DND-41 (cell line): ENCODE measurements at regions not wholly inside any gene's neighbourhood (a gene's known extent, or its start where the extent isn't known, plus 50 kb on each side); places are given as distances from the start of the nearest gene placed in this dataset.

Experiments
- EZH2 ChIP-seq: IDR thresholded peaks from 3 replicates; pipeline ENCODE4 v1.6.1; 2012; ENCODE audit warnings: borderline replicate concordance, low read depth, mild to moderate bottlenecking, moderate library complexity, low read length, inconsistent platforms; ENCODE audit not compliant: severe bottlenecking
- TF ChIP-seq, protein P1 (sequence below): IDR thresholded peaks from 2 replicates; pipeline ENCODE4 v1.5.1; 2012; ENCODE audit warnings: borderline replicate concordance, low read length, moderate library complexity, mild to moderate bottlenecking; ENCODE audit not compliant: poor library complexity, severe bottlenecking; ENCODE audit errors: extremely low read depth

DNA sequence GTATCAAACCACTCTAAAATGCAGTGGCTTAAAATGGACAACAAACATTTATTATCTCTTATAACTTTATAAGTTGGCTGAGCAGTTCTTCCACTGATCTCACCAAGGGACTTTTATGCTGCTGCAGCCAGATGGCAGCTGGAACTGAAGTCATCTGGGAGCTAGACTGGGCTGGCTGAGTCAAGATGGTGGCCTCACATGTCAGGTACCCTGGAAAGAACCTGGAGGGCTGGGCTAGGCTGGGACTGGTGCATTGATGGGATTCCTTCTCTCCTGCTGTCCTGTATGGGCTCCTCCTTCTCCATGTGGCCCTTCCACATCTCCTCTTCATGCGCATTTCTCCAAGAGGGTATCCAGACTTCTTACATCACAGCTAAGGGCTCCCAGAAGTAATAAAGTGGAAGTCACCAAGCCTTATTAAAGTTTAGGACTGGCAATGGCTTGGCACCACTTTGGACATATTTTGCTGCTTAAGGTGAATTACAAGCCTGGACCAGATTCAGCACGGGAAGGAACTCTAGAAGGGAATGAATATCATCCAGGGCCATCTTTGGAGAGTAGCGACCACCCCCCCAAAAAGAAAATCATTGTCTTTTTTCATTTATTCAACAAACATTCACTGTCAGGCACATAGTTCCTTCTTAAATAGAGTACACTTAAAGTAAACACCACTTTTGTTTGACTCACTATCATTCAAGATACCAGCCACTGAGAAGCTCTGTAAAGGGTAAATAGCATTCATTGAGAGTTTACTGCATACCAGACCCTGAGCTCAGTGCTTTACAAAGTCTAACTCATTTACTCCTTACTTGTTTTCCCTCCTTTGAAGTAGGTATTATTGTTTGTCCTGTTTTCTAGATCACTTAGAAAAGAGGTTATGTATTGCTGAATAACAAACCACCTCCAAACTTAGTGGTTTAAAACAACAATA lies 138.0 kb downstream of the ZFP36L2 start:
- no peak for TF ChIP-seq EZH2
- TF ChIP-seq, protein P1, sequence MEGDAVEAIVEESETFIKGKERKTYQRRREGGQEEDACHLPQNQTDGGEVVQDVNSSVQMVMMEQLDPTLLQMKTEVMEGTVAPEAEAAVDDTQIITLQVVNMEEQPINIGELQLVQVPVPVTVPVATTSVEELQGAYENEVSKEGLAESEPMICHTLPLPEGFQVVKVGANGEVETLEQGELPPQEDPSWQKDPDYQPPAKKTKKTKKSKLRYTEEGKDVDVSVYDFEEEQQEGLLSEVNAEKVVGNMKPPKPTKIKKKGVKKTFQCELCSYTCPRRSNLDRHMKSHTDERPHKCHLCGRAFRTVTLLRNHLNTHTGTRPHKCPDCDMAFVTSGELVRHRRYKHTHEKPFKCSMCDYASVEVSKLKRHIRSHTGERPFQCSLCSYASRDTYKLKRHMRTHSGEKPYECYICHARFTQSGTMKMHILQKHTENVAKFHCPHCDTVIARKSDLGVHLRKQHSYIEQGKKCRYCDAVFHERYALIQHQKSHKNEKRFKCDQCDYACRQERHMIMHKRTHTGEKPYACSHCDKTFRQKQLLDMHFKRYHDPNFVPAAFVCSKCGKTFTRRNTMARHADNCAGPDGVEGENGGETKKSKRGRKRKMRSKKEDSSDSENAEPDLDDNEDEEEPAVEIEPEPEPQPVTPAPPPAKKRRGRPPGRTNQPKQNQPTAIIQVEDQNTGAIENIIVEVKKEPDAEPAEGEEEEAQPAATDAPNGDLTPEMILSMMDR = no peak
